ENCODE measurements at regions not wholly inside any gene's neighbourhood (a gene's known extent, or its start where the extent isn't known, plus 50 kb on each side); places are given as distances from the start of the nearest gene placed in this dataset.

DNA sequence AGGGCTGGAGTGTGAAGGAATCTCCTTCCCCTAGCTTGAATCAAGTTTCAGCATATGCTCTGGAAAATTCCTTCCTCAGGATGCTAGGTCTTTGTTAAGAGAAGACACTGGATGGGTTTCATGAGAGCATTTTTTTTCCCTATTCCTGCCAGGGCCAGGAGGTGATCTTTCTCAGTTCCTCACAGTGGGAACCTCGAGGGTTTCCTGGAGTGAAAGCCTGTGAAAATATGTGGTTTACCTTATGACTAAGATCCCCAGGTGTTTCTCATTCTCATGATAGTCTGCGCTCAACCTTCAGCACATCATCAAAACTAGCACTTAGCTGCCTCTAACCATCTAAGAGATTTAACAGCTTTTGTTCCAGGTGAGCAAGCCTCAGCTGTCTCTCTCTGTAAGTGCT, 985.3 kb upstream of the FAT3 start:
- peak; percentile 16 for DNase-seq (ENCODE audit: low spot score)

GRCh38 chr11:91231226-91231625, 993.4 kb upstream of the FAT3 start:
- no peak for DNase-seq (ENCODE audit: low spot score)

DNA sequence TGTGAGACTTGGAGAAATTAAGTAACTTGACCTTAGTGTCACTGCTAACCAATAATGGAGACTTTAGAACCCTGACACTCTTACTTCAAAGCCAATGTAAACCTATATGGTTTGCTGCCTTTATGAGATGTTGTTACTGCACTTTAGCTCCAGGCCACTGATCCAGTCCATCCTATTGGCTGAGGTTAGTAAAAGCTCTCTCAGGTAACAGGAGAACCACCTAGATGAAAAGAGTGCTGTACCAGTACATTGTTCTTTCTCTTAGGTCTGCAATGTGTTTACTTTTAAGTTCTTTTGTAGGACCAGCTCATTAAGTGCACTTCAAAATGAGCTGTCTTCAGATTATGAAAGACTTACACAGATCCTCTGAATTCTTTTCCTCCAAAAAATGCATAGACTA, 994.0 kb upstream of the FAT3 start:
- DNase-seq (ENCODE audit: low spot score): no peak

DNA sequence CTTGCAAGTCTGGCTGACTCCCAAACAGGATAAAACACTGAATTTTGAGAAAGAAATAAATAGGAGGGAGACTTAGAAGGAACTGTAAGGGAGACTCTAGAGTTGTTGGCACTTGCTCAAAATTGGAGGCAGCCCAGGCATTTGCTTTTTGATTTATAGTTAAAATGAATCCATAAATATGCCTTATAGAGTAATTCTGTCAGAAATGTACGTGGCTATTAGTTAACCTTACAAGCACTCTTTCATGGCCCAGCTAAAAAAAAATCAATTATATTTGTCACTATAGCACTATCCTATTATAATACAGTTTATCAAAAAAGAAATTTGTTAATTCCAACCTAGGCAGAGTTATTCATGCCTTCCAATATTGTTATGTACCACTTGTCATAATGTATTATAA, 1000.0 kb upstream of the CHORDC1 start:
- DNase-seq (ENCODE audit: low spot score): no peak

DNA sequence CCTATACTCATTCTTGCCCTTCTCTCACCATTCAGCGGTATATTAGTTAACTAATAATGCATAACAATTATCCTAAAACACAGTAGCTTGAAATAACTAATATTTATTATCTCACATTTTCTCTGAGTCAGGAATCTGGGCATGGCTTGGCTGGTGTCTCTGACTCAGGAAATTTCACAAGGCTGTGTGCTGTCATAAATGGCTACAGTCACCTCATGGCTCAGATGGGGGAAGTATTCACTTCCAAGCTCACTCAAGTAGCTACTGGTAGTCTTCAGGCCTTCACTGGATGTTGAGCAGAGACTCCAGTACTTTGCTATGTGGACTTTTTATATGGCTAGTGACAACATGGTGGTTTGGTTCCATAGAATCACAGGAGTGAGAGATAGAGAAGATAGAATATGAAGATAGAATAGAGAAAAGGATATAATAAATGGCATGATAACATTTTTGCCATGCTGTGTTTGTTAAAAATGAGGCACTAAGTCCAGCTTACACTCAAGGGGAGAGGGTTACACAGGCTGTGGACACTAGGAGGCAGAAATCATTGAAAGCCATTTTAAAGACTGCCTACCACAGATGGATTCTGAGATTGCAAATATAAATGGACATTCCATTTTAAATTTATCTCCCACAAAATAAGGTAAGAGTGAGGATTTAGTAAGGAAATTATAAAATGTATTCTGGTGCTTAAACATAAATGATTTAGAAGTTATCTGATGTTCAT, 997.8 kb upstream of the CHORDC1 start:
- peak; percentile 49 for DNase-seq (ENCODE audit: low spot score)

GRCh38 chr11:91219535-91219934, 996.7 kb upstream of the CHORDC1 start:
- DNase-seq (ENCODE audit: low spot score): no peak

- no peak for DNase-seq (ENCODE audit: low spot score)
These were observed 986.9 kb upstream of the CHORDC1 start for GRCh38 chr11:91209751-91210150.

DNA sequence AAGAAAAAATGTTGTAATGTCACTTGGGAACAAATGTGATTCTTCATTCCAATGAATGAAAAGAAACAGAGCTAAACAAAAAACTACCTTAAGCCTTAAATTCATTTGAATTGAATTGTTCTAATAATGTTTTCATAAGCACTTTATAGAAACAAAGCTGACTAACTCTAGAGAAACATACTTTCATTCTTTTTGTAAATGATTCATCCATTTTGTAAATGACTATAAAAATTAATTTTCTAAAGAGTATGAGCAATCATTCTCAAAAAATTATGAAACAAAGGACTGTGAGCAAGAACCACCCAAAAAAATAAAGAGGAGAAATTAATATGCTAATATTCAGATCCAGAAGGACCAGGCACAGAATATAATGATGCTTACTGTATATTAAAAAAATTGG, 986.5 kb upstream of the CHORDC1 start:
- DNase-seq (ENCODE audit: low spot score): no peak

DNA sequence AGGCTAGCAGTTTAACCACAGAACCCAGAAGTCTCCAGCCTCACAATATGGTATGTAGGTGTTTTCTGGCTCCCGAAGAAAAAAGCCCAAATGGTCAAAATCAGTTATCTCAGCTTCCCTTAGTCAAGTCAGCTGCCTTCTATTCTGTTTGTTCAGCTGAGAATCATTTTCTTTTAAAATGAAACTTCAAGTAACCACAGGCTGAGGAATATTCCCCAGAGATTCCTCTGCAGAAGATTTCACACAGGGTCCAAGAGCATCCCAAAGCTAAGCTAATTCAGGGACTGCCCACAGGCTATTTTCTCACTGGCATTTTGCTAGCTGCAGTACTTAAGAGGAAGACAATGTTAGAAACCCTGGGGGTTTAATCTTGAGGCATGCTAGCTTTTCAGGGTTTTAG, 977.0 kb upstream of the CHORDC1 start:
- no peak for DNase-seq (ENCODE audit: low spot score)

GRCh38 chr11:91194546-91194945, 971.7 kb upstream of the CHORDC1 start:
- no peak for DNase-seq (ENCODE audit: low spot score)

GRCh38 chr11:91188484-91188883, 965.6 kb upstream of the CHORDC1 start:
- no peak for DNase-seq (ENCODE audit: low spot score)

DNA sequence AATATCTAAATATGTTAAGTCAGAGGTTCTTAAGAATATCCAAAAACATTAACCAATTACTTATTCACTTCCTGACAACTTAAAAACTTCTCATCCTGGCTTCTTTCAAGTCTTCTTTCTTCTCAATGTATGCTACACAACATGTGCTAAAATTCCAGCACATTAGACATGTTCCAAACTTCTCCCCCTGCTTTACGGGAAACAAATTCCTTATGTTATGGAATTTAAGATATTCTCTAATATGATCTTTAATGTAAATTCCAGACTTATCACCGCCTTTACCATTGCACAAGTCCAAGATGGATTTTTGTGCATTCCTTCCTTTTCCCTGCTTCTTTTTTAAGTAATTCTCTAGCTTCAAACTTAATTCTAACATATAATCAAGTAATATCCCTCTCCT, 964.5 kb upstream of the CHORDC1 start:
- DNase-seq (ENCODE audit: low spot score): no peak

- no peak for DNase-seq (ENCODE audit: low spot score)
These were observed 955.5 kb upstream of the CHORDC1 start for GRCh38 chr11:91178366-91178765.

- no peak for DNase-seq (ENCODE audit: low spot score)
These were observed 951.9 kb upstream of the CHORDC1 start for GRCh38 chr11:91174734-91175133.

- no peak for DNase-seq (ENCODE audit: low spot score)
These were observed 951.3 kb upstream of the CHORDC1 start for GRCh38 chr11:91174193-91174592.

DNA sequence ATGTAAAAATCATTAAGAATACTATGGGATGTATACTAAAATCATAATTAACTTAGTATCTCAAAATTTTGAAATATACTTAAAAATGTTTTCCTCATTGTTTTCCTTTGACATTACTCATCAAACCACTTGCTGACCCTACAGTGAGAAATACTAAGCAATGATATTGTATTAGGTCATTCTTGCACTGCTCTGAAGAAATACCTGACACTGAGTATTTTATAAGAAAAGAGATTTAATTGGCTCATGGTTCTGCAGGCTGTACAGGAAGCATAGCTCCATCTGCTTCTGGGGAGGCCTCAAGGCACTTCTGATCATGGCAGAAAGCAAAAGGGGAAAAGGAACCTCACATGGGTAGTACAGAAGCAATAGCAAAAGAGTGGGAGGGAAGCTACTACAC, 950.9 kb upstream of the CHORDC1 start:
- DNase-seq (ENCODE audit: low spot score): peak; percentile 49

- DNase-seq (ENCODE audit: low spot score): no peak
These were observed 947.9 kb upstream of the CHORDC1 start for GRCh38 chr11:91170711-91171110.

- no peak for DNase-seq (ENCODE audit: low spot score)
These were observed 941.6 kb upstream of the CHORDC1 start for GRCh38 chr11:91164452-91164822.

GRCh38 chr11:91163619-91164451, 941.0 kb upstream of the CHORDC1 start:
- peak; percentile 72 for DNase-seq (ENCODE audit: low spot score)

DNA sequence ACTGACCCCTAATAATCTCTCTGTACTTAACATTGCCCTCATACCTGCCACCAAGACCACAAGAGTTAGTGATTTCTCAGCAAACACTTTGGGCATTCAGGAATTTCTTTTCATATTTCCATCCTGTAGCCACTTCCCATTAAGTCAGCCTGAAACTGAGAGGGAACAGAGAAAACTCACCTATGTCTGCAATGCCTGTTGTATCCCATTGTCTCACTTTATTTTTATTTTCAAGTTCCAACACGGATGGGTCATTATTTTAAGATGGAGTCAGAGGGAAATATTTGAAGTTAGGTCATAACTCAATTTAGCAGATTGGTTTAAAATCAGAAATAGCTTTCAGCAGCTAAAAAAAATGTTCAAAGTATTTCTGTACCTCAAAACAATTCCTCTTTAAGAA, 937.8 kb upstream of the CHORDC1 start:
- DNase-seq (ENCODE audit: low spot score): peak; percentile 4

DNA sequence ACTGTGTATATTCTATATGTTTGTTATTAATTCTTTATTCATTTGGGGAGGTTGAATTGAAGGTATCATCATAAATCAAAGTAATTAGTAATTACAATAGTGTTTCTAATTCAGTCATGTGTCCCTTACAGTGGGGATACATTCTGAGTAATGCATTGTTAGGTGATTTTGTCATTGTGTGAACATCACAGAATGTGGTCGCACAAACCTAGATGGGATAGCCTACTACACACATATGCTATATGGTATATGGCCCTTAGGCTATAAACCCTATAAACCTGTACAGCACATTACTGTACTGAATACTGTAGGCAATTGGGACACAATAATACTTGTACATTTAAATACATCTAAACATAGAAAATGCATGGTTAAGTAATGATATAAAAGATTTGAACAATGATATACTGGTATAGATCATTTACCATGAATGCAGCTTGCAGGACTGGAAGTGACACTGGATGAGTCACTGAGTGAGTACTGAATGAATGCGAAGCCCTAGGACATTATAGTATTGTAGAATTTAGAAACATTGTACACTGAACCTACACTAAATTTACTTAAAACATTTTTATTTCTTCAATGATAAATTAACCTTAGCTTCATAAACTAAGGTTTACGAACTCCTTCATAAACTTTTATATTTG, 936.2 kb upstream of the CHORDC1 start:
- DNase-seq (ENCODE audit: low spot score): peak; percentile 6

DNA sequence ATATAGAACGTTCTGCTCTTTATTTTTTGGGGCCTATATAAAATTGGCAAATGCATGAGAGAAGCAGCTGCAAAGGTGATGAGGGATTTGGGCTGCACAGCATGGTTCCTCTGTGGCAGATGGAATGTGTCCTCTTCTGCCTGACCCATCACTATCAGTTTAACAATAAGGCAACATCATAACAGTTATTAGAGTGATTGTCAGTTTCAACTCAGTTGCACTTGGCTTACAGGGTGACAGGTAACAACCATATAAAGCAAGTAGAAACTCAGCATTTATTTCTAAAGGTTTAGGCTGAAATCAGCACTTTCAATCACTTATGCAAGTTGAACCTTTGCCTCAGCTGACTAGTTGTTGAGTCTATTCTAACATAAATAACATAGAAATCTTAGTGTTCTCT, 935.4 kb upstream of the CHORDC1 start:
- DNase-seq (ENCODE audit: low spot score): no peak

DNA sequence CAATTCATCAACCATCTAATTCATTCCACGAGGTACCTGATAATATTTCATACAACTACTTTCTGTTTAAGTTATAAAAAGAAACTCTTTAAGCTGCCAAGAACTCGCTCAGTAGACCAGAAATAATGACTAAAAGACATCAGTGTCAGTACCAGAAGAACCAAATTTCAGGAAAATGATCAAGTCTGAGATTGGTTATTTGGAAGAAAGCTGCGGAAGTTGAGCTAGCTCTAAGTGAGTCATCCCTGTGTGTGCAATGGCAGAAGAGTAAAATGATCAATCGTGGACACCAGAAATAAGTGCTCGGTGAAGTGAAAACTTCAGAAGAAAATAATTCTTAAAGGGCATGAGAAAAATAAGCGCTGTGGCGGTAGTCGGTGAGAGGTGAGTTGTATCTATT, 933.2 kb upstream of the CHORDC1 start:
- peak; percentile 31 for DNase-seq (ENCODE audit: low spot score)
